ENCODE measurements at regions not wholly inside any gene's neighbourhood (a gene's known extent, or its start where the extent isn't known, plus 50 kb on each side); places are given as distances from the start of the nearest gene placed in this dataset.
"Not testable (repeated sequence)": the region's sequence is repeated elsewhere in the genome, so short reads cannot be mapped to it uniquely, and the experiment has no call there.

- DNase-seq (ENCODE audit: low read depth) = no peak
- no peak overlapping the region for H3K4me3 ChIP-seq (ENCODE audit: low read length)
- TF ChIP-seq, protein P1, sequence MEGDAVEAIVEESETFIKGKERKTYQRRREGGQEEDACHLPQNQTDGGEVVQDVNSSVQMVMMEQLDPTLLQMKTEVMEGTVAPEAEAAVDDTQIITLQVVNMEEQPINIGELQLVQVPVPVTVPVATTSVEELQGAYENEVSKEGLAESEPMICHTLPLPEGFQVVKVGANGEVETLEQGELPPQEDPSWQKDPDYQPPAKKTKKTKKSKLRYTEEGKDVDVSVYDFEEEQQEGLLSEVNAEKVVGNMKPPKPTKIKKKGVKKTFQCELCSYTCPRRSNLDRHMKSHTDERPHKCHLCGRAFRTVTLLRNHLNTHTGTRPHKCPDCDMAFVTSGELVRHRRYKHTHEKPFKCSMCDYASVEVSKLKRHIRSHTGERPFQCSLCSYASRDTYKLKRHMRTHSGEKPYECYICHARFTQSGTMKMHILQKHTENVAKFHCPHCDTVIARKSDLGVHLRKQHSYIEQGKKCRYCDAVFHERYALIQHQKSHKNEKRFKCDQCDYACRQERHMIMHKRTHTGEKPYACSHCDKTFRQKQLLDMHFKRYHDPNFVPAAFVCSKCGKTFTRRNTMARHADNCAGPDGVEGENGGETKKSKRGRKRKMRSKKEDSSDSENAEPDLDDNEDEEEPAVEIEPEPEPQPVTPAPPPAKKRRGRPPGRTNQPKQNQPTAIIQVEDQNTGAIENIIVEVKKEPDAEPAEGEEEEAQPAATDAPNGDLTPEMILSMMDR (conservative IDR thresholded peaks at IDR 0.05; ENCODE audit: low read length) = no peak
Measured at GRCh38 chr3:145429546-145429945, 731.4 kb downstream of the PLOD2 start.

DNA sequence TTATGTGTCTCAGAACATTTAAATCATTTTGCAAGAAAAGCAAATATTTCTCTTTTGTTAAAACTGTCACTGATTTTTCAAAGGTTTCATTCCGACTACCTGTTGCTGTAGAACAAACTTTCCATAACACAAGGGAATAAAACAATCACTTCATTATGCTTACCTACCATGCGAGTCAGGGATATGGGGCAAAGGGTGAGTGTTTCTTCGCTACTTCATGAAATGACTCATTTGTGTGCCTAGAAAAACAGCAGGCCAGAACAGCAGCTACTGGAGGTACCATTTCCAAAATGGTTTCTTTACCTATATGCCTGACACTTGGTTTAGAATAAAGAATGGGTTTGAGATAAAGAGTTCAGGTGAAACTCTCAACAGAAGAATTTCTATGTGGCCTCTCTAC, 712.5 kb downstream of the PLOD2 start:
- no peak overlapping the region for H3K4me3 ChIP-seq (ENCODE audit: low read length)
- DNase-seq (ENCODE audit: low read depth) = no peak
- TF ChIP-seq, protein P1 (conservative IDR thresholded peaks at IDR 0.05; ENCODE audit: low read length) = no peak

DNA sequence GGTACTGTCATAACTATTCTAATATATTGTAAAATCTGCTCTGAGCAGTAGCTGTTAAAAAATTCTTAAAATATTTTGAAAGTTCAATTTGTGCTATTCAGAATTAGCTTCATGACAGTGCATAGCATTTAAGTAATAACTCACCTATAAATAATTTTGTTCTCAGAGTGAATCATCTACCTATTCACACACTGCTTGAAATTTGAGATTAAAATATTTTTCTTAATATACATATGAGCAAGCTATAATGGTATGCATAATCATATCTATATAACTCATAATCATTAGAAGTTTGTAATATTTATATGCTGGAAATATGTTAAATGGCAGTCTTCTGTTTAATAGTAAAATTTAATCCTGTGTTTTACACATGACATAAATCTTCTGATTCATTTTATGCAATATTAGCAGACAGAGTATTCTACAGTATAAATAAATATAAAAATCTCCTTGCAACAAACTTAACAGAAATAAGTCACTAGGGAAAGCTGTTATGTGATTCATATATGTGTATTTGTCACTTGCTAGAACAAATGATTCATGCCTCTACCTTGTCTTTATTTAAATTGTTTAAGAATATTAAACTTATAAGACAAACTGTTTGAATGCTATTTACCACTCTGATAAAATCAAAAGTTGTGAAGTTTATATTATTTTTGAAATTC, 710.8 kb downstream of the PLOD2 start:
- no peak overlapping the region for H3K4me3 ChIP-seq (ENCODE audit: low read length)
- no peak for DNase-seq (ENCODE audit: low read depth)
- TF ChIP-seq, protein P1 (conservative IDR thresholded peaks at IDR 0.05; ENCODE audit: low read length) = no peak

GRCh38 chr3:145457825-145458552, 703.0 kb downstream of the PLOD2 start:
- no peak for DNase-seq (ENCODE audit: low read depth)
- H3K4me3 ChIP-seq (ENCODE audit: low read length) = no peak overlapping the region

DNA sequence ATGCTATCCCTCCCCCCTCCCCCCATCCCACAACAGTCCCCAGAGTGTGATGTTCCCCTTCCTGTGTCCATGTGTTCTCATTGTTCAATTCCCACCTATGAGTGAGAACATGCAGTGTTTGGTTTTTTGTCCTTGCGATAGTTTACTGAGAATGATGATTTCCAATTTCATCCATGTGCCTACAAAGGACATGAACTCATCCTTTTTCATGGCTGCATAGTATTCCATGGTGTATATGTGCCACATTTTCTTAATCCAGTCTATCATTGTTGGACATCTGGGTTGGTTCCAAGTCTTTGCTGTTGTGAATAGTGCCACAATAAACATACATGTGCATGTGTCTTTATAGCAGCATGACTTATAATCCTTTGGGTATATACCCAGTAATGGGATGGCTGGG, 701.3 kb downstream of the PLOD2 start:
- not testable (repeated sequence) for DNase-seq (ENCODE audit: low read depth); H3K4me3 ChIP-seq (ENCODE audit: low read length)

More at GRCh38 chr3:145457825-145458552, 703.0 kb downstream of the PLOD2 start:
- TF ChIP-seq, protein P1 (conservative IDR thresholded peaks at IDR 0.05; ENCODE audit: low read length) = no peak

GRCh38 chr3:145471976-145472375, 689.0 kb downstream of the PLOD2 start:
- DNase-seq (ENCODE audit: low read depth) = no peak
- H3K4me3 ChIP-seq (ENCODE audit: low read length) = no peak overlapping the region
- TF ChIP-seq, protein P1 (conservative IDR thresholded peaks at IDR 0.05; ENCODE audit: low read length) = no peak

- not testable (repeated sequence) for H3K4me3 ChIP-seq (ENCODE audit: low read length); DNase-seq (ENCODE audit: low read depth)
Measured at GRCh38 chr3:145482735-145483134, 678.2 kb downstream of the PLOD2 start.

DNA sequence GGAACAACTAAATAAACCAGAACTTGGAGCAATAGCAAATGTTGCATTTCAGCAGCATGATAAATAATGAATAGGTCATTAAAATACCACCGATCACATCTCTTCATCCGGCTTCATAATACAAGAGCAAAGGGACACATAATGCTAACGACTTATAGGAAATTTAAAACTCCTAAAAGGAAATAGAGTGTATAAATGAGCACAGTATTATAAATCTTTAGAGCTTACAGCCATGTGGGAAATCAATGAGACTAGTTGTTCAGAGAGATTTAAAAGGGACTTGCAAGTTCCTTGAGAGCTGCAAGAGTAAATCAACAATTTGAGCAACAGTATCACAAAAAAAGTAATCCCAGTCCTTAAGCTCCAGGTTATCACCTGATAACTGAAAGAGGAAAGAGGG, 677.0 kb downstream of the PLOD2 start:
- no peak overlapping the region for H3K4me3 ChIP-seq (ENCODE audit: low read length)
- no peak for DNase-seq (ENCODE audit: low read depth)
- TF ChIP-seq, protein P1 (conservative IDR thresholded peaks at IDR 0.05; ENCODE audit: low read length) = no peak
